ENCODE measurements at regions not wholly inside any gene's neighbourhood (a gene's known extent, or its start where the extent isn't known, plus 50 kb on each side); places are given as distances from the start of the nearest gene placed in this dataset.

- no peak overlapping the region for H3K27ac ChIP-seq
- no peak for TF ChIP-seq CTCF (conservative IDR thresholded peaks at IDR 0.05)
Measured at GRCh38 chr2:12577091-12577490, 139.6 kb upstream of the TRIB2 start.

- H3K27ac ChIP-seq = no peak overlapping the region
- TF ChIP-seq CTCF (conservative IDR thresholded peaks at IDR 0.05) = no peak
Measured at GRCh38 chr2:12577567-12578253, 139.0 kb upstream of the TRIB2 start.

DNA sequence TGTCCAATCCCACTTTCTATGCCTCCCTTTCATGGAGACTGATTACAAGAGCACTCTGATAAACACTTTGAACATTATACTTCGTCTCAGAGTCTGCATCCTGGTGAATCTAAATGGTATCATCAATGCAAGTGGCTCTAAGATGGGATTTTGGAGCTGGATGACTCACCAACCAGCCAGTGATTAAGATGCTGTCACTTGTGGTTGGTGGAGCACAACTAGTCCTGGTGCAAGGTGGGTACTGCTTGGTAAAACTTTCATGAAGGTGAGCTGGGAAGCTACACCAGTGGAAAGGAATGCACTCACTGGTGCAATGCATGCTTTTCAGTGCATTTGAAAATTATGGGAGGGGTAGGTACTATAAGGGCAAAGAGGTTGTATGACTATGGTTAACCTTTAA, 137.7 kb upstream of the TRIB2 start:
- H3K27ac ChIP-seq = no peak overlapping the region
- no peak for TF ChIP-seq CTCF (conservative IDR thresholded peaks at IDR 0.05)

- no peak overlapping the region for H3K27ac ChIP-seq
- no peak for TF ChIP-seq CTCF (conservative IDR thresholded peaks at IDR 0.05)
Measured at GRCh38 chr2:12584338-12584737, 132.4 kb upstream of the TRIB2 start.

DNA sequence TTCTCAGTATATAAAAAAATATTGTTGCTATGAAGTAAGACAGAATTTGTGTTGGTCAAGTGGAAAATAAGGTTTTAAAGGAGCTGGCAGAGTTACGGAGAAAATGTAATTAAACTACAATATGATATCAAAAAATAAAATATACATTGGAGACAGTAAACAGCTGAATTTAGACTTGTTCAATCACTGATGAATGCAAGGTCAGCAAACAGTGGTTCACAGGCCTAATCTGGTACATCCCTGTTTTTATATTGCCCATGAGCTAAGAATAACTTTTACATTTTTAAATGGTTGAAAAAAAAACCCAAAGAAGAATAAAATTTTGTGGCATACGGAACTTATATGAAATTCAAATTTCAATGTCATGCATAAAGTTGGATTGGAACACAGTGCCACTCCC, 131.0 kb upstream of the TRIB2 start:
- no peak overlapping the region for H3K27ac ChIP-seq
- TF ChIP-seq CTCF (conservative IDR thresholded peaks at IDR 0.05) = no peak

- H3K27ac ChIP-seq = no peak overlapping the region
- no peak for TF ChIP-seq CTCF (conservative IDR thresholded peaks at IDR 0.05)
Measured at GRCh38 chr2:12587228-12587627, 129.5 kb upstream of the TRIB2 start.

GRCh38 chr2:12587729-12588522, 128.8 kb upstream of the TRIB2 start:
- H3K27ac ChIP-seq = no peak overlapping the region

More at GRCh38 chr2:12587729-12588522, 128.8 kb upstream of the TRIB2 start:
- TF ChIP-seq CTCF (conservative IDR thresholded peaks at IDR 0.05) = no peak
